ENCODE measurements at regions not wholly inside any gene's neighbourhood (a gene's known extent, or its start where the extent isn't known, plus 50 kb on each side); places are given as distances from the start of the nearest gene placed in this dataset.

DNA sequence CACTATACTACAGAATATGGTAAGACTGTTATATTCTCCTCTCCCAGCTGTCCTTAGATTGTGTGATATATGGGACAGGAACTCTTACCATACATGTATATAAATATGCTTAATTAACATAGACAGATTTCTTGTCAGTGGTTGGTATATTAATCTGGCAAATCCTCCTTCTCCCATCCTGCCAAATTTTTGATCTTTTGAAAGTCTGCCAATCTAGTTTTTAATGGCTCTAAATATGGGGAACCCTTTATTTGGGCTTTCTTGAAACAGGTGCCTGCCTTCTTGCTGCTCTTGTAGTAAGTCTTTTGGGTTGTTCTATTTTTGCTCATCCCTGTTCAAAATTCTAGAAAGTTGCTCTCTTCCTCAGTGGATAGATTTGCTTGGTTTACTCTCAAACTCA, 63.5 kb downstream of the SPATA31D1 start:
- no peak for TF ChIP-seq ZNF274 (IDR thresholded peaks at IDR 0.05; ENCODE audit: low read depth, low read length)
- no peak for TF ChIP-seq SUZ12 (IDR thresholded peaks at IDR 0.05; ENCODE audit: extremely low read depth, insufficient read depth, insufficient read length)
- TF ChIP-seq YY1 (IDR thresholded peaks at IDR 0.05; ENCODE audit: insufficient read depth, insufficient read length), result no peak
